Peyer's patch (tissue), 4 donors: ENCODE measurements at regions not wholly inside any gene's neighbourhood (a gene's known extent, or its start where the extent isn't known, plus 50 kb on each side); places are given as distances from the start of the nearest gene placed in this dataset.
A peak's percentile ranks its signal among the peaks of the same experiment; 100 is the strongest.
"Not testable (repeated sequence)": the region's sequence is repeated elsewhere in the genome, so short reads cannot be mapped to it uniquely, and the experiment has no call there.

ENCODE experiments used
- DNase-seq, 3 donors: peaks; one replicate each; pipeline ENCODE4 v3.0.0-alpha.2; 2017 to 2019
- H3K27ac ChIP-seq, 4 donors: fragments of 200-600 bp; sonication (generic); one replicate each; pipeline ENCODE4 v1.5.1; 2016 to 2019
- H3K27me3 ChIP-seq, 2 donors: fragments of 200-600 bp; sonication (generic); one replicate each; pipeline ENCODE4 v1.5.1; 2019
- H3K36me3 ChIP-seq, 3 donors: fragments of 200-600 bp; sonication (generic); one replicate each; pipeline ENCODE4 v1.5.1; 2016 to 2019
- H3K4me1 ChIP-seq, 4 donors: fragments of 200-600 bp; sonication (generic); one replicate each; pipeline ENCODE4 v1.5.1; 2016 to 2019
- H3K4me3 ChIP-seq, 4 donors: fragments of 200-600 bp; sonication (generic); 1 replicate in 3 of 4; 2 replicates in 1 of 4; pipeline ENCODE4 v1.5.1; 2016 to 2019; ENCODE audit warnings: mild to moderate bottlenecking in 1 of 4
- H3K9me3 ChIP-seq, 4 donors: fragments of 200-600 bp; sonication (generic); one replicate each; pipeline ENCODE4 v1.5.1; 2016 to 2019; ENCODE audit warnings: mild to moderate bottlenecking in 1 of 4
- CTCF ChIP-seq, 6 experiments: fragments of 450-650 bp in 4 of 6; fragments of 200-600 bp in 2 of 6; sonication (generic) in 1 of 6; IDR thresholded peaks; one replicate each; pipeline ENCODE4 v1.5.1; 2017 to 2019; ENCODE audit warnings: antibody characterized with exemption in 6 of 6, mild to moderate bottlenecking in 3 of 6, moderate library complexity in 1 of 6
- POLR2A ChIP-seq, 2 donors: fragments of 450-650 bp; IDR thresholded peaks; one replicate each; pipeline ENCODE4 v1.5.1; 2017; ENCODE audit warnings: antibody characterized with exemption in 2 of 2, mild to moderate bottlenecking in 2 of 2, moderate library complexity in 2 of 2

DNA sequence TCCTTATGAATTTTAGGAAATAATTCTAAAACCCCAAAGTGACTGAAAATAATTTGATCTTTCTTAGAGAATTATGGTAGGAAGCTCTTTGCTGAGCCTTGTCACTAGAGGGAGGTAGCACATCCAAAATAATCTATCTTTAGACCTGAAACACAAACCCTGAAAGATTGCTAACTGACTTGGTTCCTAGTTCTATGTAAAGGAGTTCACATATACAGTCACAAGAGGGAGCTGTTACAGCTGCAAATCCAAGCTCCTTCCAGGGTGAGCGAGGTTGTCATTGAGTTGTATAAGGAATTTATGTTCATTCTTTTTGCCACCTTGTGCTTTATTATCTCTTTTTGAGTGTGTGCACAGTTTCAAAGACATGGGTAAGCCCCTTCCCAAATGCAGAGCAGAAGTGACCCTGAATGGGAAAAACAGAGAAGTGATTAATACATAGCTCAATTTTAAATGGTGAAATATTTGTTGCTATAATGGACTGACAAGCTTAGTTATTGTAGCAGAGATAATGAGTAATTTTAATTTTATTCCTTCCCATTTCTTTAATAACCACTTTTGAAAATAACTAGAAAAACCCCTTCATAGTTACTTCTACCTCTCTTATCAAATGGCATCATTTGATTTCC is 387.9 kb downstream of the DAD1 start:
- H3K9me3 ChIP-seq, result no peaks in the 10 kb centered on the region
- H3K4me1 ChIP-seq, result no peaks in the 10 kb centered on the region
- H3K27ac ChIP-seq, result no peak overlapping the region
- DNase-seq, result no peak
- TF ChIP-seq CTCF (IDR thresholded peaks at IDR 0.05) (peak in 4 of 6 experiments; percentile 52 to 77 (median 63)), POLR2A (IDR thresholded peaks at IDR 0.05) (no peak)
- no peaks in the 10 kb centered on the region for H3K27me3 ChIP-seq
- no peaks in the 10 kb centered on the region for H3K36me3 ChIP-seq
- H3K4me3 ChIP-seq, result no peak overlapping the region

- H3K27me3 ChIP-seq, H3K9me3 ChIP-seq, DNase-seq, H3K4me1 ChIP-seq, H3K36me3 ChIP-seq, H3K27ac ChIP-seq, H3K4me3 ChIP-seq: not testable (repeated sequence)
Measured at GRCh38 chr14:22200131-22200530, 388.9 kb downstream of the DAD1 start.

DNA sequence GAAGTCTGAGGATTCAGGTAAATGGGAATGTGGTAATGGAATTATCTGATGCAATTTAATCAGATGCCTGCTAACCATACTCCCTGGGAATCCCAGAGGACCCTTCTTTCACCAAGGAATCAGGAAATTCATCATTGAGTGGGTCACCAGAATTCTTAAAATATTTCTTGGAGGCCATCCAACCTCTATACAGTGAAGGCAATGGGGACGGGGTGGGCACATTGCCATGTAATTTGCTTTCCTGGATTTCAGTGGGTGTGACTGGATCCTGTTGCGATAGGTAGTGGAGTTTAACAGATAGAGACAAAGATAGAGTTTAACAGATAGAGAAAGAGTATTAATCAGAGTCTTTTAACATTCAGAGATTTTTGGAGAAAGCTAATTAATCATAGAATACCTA is 394.4 kb downstream of the DAD1 start:
- no peak for DNase-seq
- Histone ChIP-seq H3K36me3 (no peaks in the 10 kb centered on the region), H3K4me3 (no peak overlapping the region), H3K27ac (no peak overlapping the region), H3K4me1 (no peaks in the 10 kb centered on the region), H3K9me3 (no peaks in the 10 kb centered on the region), H3K27me3 (no peaks in the 10 kb centered on the region)
- no peak for TF ChIP-seq POLR2A (IDR thresholded peaks at IDR 0.05)
- TF ChIP-seq CTCF (IDR thresholded peaks at IDR 0.05), result no peak

DNA sequence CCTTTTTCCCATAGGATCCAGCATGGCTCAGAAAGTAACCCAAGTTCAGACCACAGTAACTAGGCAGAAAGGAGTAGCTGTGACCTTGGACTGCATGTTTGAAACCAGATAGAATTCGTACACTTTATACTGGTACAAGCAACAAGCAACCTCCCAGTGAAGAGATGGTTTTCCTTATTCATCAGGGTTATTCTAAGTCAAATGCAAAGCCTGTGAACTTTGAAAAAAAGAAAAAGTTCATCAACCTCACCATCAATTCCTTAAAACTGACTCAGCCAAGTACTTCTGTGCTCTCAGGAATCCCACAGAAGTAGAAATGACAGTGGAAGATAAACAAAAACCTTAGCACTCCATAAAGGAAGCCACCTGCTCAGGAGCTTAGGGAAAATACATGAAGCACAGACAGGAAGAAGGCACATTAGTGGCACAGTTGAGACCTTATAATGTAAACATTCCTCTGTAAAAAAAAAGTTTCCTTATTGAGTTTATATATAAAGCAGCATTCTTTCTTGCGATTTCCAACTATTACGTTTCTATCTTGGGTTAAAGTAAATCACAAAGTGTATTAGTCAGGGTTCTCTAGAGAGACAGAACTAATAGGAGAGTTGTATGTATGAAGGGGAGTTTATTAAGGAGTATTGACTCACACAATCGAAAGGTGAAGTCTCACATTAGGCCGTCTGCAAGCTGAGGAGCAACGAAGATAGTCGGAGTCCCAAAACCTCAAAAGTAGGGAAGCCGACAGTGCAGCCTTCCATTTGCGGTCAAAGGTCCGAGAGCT is 398.4 kb downstream of the DAD1 start:
- no peak for TF ChIP-seq POLR2A (IDR thresholded peaks at IDR 0.05)
- Histone ChIP-seq H3K4me3 (no peak overlapping the region), H3K4me1 (no peaks in the 10 kb centered on the region), H3K27me3 (no peaks in the 10 kb centered on the region), H3K9me3 (no peaks in the 10 kb centered on the region), H3K36me3 (no peaks in the 10 kb centered on the region), H3K27ac (peak overlapping the region in 1 of 4 donors; percentile 7)
- DNase-seq, result no peak

DNA sequence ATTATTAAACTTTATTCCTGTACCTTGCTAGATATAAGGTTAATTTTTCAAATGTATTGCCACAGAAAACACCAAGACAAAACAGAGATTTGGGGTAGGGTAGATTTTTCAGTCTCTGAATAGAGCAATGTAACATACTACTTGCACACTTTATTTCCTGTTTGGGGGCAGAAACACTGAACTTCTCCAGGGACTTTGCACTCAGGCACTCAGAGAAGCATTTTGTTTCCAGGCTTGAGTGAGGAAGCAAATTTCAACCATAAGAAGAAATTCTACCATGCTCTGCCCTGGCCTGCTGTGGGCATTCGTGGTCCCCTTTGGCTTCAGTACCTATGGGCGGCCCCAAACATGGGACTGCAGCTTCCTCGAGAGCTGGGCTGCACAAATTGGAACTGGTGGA is 399.1 kb downstream of the DAD1 start:
- Histone ChIP-seq H3K9me3 (no peaks in the 10 kb centered on the region), H3K27me3 (no peaks in the 10 kb centered on the region), H3K27ac (peak overlapping the region in 1 of 4 donors; percentile 7), H3K4me1 (no peaks in the 10 kb centered on the region), H3K4me3 (no peak overlapping the region), H3K36me3 (no peaks in the 10 kb centered on the region)
- no peak for DNase-seq
- TF ChIP-seq POLR2A (IDR thresholded peaks at IDR 0.05) (no peak), CTCF (IDR thresholded peaks at IDR 0.05) (no peak)

DNA sequence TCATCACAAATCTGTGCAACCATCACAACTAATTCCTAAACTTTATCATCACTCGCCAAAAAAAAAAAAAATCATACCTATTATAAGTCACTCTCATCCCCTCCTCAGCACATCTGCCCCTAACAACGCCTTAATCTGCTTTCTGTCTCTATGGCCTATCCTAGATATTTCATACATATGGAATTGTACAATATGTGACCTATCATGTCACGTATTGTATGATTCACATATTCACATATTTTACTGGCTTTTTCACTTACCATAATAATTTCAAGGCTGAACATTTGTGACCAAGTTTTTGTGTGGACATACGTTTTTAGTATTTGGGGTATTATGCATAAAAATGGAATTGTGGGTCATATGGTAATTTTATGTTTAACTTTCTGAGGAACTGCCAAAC is 400.7 kb downstream of the DAD1 start:
- H3K36me3 ChIP-seq, result no peaks in the 10 kb centered on the region
- no peak overlapping the region for H3K27ac ChIP-seq
- no peaks in the 10 kb centered on the region for H3K9me3 ChIP-seq
- no peaks in the 10 kb centered on the region for H3K4me1 ChIP-seq
- no peak for DNase-seq
- H3K27me3 ChIP-seq, result no peaks in the 10 kb centered on the region
- no peak overlapping the region for H3K4me3 ChIP-seq
- TF ChIP-seq CTCF (IDR thresholded peaks at IDR 0.05), result no peak
- no peak for TF ChIP-seq POLR2A (IDR thresholded peaks at IDR 0.05)
